GM23248 (cell line): ENCODE measurements at regions not wholly inside any gene's neighbourhood (a gene's known extent, or its start where the extent isn't known, plus 50 kb on each side); places are given as distances from the start of the nearest gene placed in this dataset.

Experiments used
- EZH2 ChIP-seq: fragments of 200-600 bp; sonication (generic); IDR thresholded peaks from 2 replicates; pipeline ENCODE4 v1.6.1; 2018; ENCODE audit warnings: antibody characterized with exemption, mild to moderate bottlenecking; ENCODE audit not compliant: insufficient read depth, poor library complexity, severe bottlenecking
- EZH2phosphoT487 ChIP-seq: fragments of 200-600 bp; sonication (generic); IDR thresholded peaks from 2 replicates; pipeline ENCODE4 v1.6.1; 2018; ENCODE audit warnings: antibody characterized with exemption, moderate library complexity, mild to moderate bottlenecking, low read depth; ENCODE audit not compliant: insufficient read depth

- no peak for TF ChIP-seq EZH2
- no peak for TF ChIP-seq EZH2phosphoT487
Measured at GRCh38 chr10:128527711-128528110, 401.5 kb upstream of the MKI67 start.
